ENCODE measurements at regions not wholly inside any gene's neighbourhood (a gene's known extent, or its start where the extent isn't known, plus 50 kb on each side); places are given as distances from the start of the nearest gene placed in this dataset.

- TF ChIP-seq POLR2A (IDR thresholded peaks at IDR 0.05; ENCODE audit: borderline replicate concordance, extremely low read depth, insufficient read depth, insufficient read length), result no peak
- TF ChIP-seq CTCF (IDR thresholded peaks at IDR 0.05 in 2 of 3, conservative IDR thresholded peaks at IDR 0.05 in 1 of 3; ENCODE audit: borderline replicate concordance in 1 of 3, insufficient read depth in 1 of 3, low read depth in 2 of 3, low read length in 2 of 3), result no peak
- TF ChIP-seq MAX (IDR thresholded peaks at IDR 0.05), result no peak
- no peak for TF ChIP-seq EZH2phosphoT487 (IDR thresholded peaks at IDR 0.05; ENCODE audit: borderline replicate concordance)
- no peak for TF ChIP-seq SRF (IDR thresholded peaks at IDR 0.05; ENCODE audit: low read depth)
- TF ChIP-seq JUND (IDR thresholded peaks at IDR 0.05), result no peak
- TF ChIP-seq SP1 (IDR thresholded peaks at IDR 0.05; ENCODE audit: low read depth), result no peak
- no peak for TF ChIP-seq CEBPB (IDR thresholded peaks at IDR 0.05; ENCODE audit: low read depth)
- TF ChIP-seq YY1 (IDR thresholded peaks at IDR 0.05; ENCODE audit: extremely low read depth, insufficient replicate concordance, low read depth, low read length), result no peak
These were observed 148.2 kb upstream of the MLN start for GRCh38 chr6:33952016-33952415.

All from HCT116 (cell line).